GM13977 (cell line): ENCODE measurements at regions not wholly inside any gene's neighbourhood (a gene's known extent, or its start where the extent isn't known, plus 50 kb on each side); places are given as distances from the start of the nearest gene placed in this dataset.

Experiments used
- DNase-seq: peaks from one replicate; pipeline ENCODE4 v3.0.0; 2012; ENCODE audit warnings: low spot score
- CTCF ChIP-seq: IDR thresholded peaks from 2 replicates; pipeline ENCODE4 v1.5.1; 2012; ENCODE audit warnings: mild to moderate bottlenecking, control low read depth; ENCODE audit not compliant: insufficient read depth; ENCODE audit errors: extremely low read depth, missing control alignments
- in situ Hi-C: fragments of 300-500 bp; cut with MboI; formaldehyde crosslinking; loops from one replicate; pipeline ENCODE4 v1.12.0; 2022; ENCODE audit warnings: low sequenced_read_pairs, low pct_unique_long_range_greater_than_20kb, mixed read lengths, inconsistent platforms; ENCODE audit not compliant: unreplicated experiment

GRCh38 chr10:56632537-56632936 is 271.5 kb upstream of the ZWINT start:
- in situ Hi-C loops = no loop called here
- no peak for TF ChIP-seq CTCF
- DNase-seq = no peak

- TF ChIP-seq CTCF = no peak
Measured at GRCh38 chr10:56624082-56624481, 263.0 kb upstream of the ZWINT start.

GRCh38 chr10:56623064-56623463 is 262.0 kb upstream of the ZWINT start:
- in situ Hi-C loops = no loop called here
- no peak for TF ChIP-seq CTCF

More at GRCh38 chr10:56624082-56624481, 263.0 kb upstream of the ZWINT start:
- DNase-seq = no peak
- in situ Hi-C loops = no loop called here

GRCh38 chr10:56622335-56622973 is 261.4 kb upstream of the ZWINT start:
- in situ Hi-C loops = no loop called here
- TF ChIP-seq CTCF = no peak
- DNase-seq = peak; percentile 17

More at GRCh38 chr10:56623064-56623463, 262.0 kb upstream of the ZWINT start:
- no peak for DNase-seq

- no peak for TF ChIP-seq CTCF
- in situ Hi-C loops = no loop called here
- DNase-seq = no peak
Measured at GRCh38 chr10:56606202-56606601, 245.1 kb upstream of the ZWINT start.

GRCh38 chr10:56605051-56605450 is 244.0 kb upstream of the ZWINT start:
- in situ Hi-C loops = no loop called here
- no peak for DNase-seq
- TF ChIP-seq CTCF = no peak
